Body of pancreas (tissue), 4 donors: ENCODE measurements at regions not wholly inside any gene's neighbourhood (a gene's known extent, or its start where the extent isn't known, plus 50 kb on each side); places are given as distances from the start of the nearest gene placed in this dataset.

Experiments
- POLR2A ChIP-seq, 3 donors: fragments of 450-650 bp; IDR thresholded peaks; one replicate each; pipeline ENCODE4 v1.6.1; 2016; ENCODE audit warnings: antibody characterized with exemption in 3 of 3, mild to moderate bottlenecking in 2 of 3
- TF ChIP-seq, protein P1 (sequence below), 7 experiments: fragments of 450-650 bp in 4 of 7; fragments of 200-600 bp in 3 of 7; sonication (generic) in 3 of 7; IDR thresholded peaks; one replicate each; pipeline ENCODE4 v1.5.1; 2016 to 2019; ENCODE audit warnings: antibody characterized with exemption in 7 of 7

- TF ChIP-seq, protein P1, sequence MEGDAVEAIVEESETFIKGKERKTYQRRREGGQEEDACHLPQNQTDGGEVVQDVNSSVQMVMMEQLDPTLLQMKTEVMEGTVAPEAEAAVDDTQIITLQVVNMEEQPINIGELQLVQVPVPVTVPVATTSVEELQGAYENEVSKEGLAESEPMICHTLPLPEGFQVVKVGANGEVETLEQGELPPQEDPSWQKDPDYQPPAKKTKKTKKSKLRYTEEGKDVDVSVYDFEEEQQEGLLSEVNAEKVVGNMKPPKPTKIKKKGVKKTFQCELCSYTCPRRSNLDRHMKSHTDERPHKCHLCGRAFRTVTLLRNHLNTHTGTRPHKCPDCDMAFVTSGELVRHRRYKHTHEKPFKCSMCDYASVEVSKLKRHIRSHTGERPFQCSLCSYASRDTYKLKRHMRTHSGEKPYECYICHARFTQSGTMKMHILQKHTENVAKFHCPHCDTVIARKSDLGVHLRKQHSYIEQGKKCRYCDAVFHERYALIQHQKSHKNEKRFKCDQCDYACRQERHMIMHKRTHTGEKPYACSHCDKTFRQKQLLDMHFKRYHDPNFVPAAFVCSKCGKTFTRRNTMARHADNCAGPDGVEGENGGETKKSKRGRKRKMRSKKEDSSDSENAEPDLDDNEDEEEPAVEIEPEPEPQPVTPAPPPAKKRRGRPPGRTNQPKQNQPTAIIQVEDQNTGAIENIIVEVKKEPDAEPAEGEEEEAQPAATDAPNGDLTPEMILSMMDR (IDR thresholded peaks at IDR 0.05) = no peak
- no peak for TF ChIP-seq POLR2A (IDR thresholded peaks at IDR 0.05)
These were observed 645.1 kb downstream of the ADGRL2 start for GRCh38 chr1:82445827-82446226.
